H9 (cell line): ENCODE measurements at regions not wholly inside any gene's neighbourhood (a gene's known extent, or its start where the extent isn't known, plus 50 kb on each side); places are given as distances from the start of the nearest gene placed in this dataset.

Experiments used
- DNase-seq: peaks from one replicate; pipeline ENCODE4 v3.0.0-alpha.2; 2017
- H2AFZ ChIP-seq: one replicate; pipeline ENCODE4 v1.6.1; 2013; ENCODE audit warnings: mild to moderate bottlenecking, low read length, control low read depth, moderate library complexity
- H2AK5ac ChIP-seq: 2 replicates; pipeline ENCODE4 v1.6.1; 2013; ENCODE audit warnings: low read length, control low read depth, mixed read lengths; ENCODE audit not compliant: insufficient read length
- H2BK120ac ChIP-seq: one replicate; pipeline ENCODE4 v1.6.1; 2013; ENCODE audit warnings: low read depth, mild to moderate bottlenecking, low read length, control low read depth, inconsistent platforms; ENCODE audit not compliant: poor library complexity, severe bottlenecking
- H2BK12ac ChIP-seq: 2 replicates; pipeline ENCODE4 v1.6.1; 2013; ENCODE audit warnings: low read length, control low read depth, mixed read lengths, low read depth; ENCODE audit not compliant: insufficient read length
- H2BK15ac ChIP-seq: 2 replicates; pipeline ENCODE4 v1.6.1; 2013; ENCODE audit warnings: low read depth, low read length, control low read depth
- H2BK20ac ChIP-seq: one replicate; pipeline ENCODE4 v1.6.1; 2013; ENCODE audit warnings: low read depth, mild to moderate bottlenecking, low read length, control low read depth, inconsistent platforms; ENCODE audit not compliant: poor library complexity, severe bottlenecking
- H2BK5ac ChIP-seq: 2 replicates; pipeline ENCODE4 v1.6.1; 2013; ENCODE audit warnings: low read length, control low read depth, mixed read lengths; ENCODE audit not compliant: insufficient read length
- H3K14ac ChIP-seq: 2 replicates; pipeline ENCODE4 v1.6.1; 2013; ENCODE audit warnings: low read length, control low read depth; ENCODE audit not compliant: insufficient read depth
- H3K18ac ChIP-seq: 2 replicates; pipeline ENCODE4 v1.6.1; 2013; ENCODE audit warnings: low read depth, mild to moderate bottlenecking, mixed read lengths, low read length, control low read depth; ENCODE audit not compliant: insufficient read length
- H3K23ac ChIP-seq: 2 replicates; pipeline ENCODE4 v1.6.1; 2013; ENCODE audit warnings: low read length, control low read depth, mixed read lengths, low read depth; ENCODE audit not compliant: insufficient read length
- H3K23me2 ChIP-seq: 2 replicates; pipeline ENCODE4 v1.6.1; 2013; ENCODE audit warnings: low read depth, mild to moderate bottlenecking, mixed read lengths, low read length, control low read depth; ENCODE audit not compliant: insufficient read length, poor library complexity, severe bottlenecking
- H3K27ac ChIP-seq: 2 replicates; pipeline ENCODE4 v1.5.1; 2013; ENCODE audit warnings: low read length, control low read depth, mixed read lengths, low read depth; ENCODE audit not compliant: insufficient read length
- H3K27me3 ChIP-seq: 2 replicates; pipeline ENCODE4 v1.6.1; 2013; ENCODE audit warnings: low read length, control low read depth, inconsistent platforms; ENCODE audit not compliant: insufficient read depth
- H3K4ac ChIP-seq: 2 replicates; pipeline ENCODE4 v1.6.1; 2013; ENCODE audit warnings: low read depth, mild to moderate bottlenecking, control low read depth, inconsistent platforms, low read length, moderate library complexity
- H3K4me1 ChIP-seq: 2 replicates; pipeline ENCODE4 v1.6.1; 2013; ENCODE audit warnings: low read length, control low read depth, inconsistent platforms; ENCODE audit not compliant: insufficient read depth
- H3K4me2 ChIP-seq: 2 replicates; pipeline ENCODE4 v1.6.1; 2013; ENCODE audit warnings: low read length, control low read depth, mixed read lengths; ENCODE audit not compliant: insufficient read length, insufficient read depth
- H3K56ac ChIP-seq: 2 replicates; pipeline ENCODE4 v1.6.1; 2013; ENCODE audit warnings: low read depth, mild to moderate bottlenecking, mixed read lengths, low read length, control low read depth; ENCODE audit not compliant: insufficient read length
- H3K79me1 ChIP-seq: 2 replicates; pipeline ENCODE4 v1.6.1; 2013; ENCODE audit warnings: low read depth, mild to moderate bottlenecking, moderate library complexity, low read length, control low read depth, inconsistent platforms; ENCODE audit not compliant: insufficient read depth, poor library complexity, severe bottlenecking
- H3K79me2 ChIP-seq: 2 replicates; pipeline ENCODE4 v1.6.1; 2013; ENCODE audit warnings: low read length, control low read depth, inconsistent platforms; ENCODE audit not compliant: insufficient read depth
- H3K9ac ChIP-seq: 2 replicates; pipeline ENCODE4 v1.6.1; 2013; ENCODE audit warnings: low read length, control low read depth, mixed read lengths; ENCODE audit not compliant: insufficient read length; ENCODE audit errors: extremely low read depth
- H3K9me3 ChIP-seq: one replicate; pipeline ENCODE4 v1.6.1; 2013; ENCODE audit warnings: low read depth, low read length, inconsistent platforms; ENCODE audit not compliant: control insufficient read depth
- H3T11ph ChIP-seq: one replicate; pipeline ENCODE4 v1.6.1; 2013; ENCODE audit warnings: mild to moderate bottlenecking, low read length, control low read depth, inconsistent platforms
- H4K20me1 ChIP-seq: one replicate; pipeline ENCODE4 v1.6.1; 2013; ENCODE audit not compliant: control insufficient read depth, insufficient read length, insufficient read depth
- H4K5ac ChIP-seq: 2 replicates; pipeline ENCODE4 v1.6.1; 2013; ENCODE audit warnings: low read depth, mild to moderate bottlenecking, mixed read lengths, low read length, control low read depth; ENCODE audit not compliant: insufficient read length
- H4K8ac ChIP-seq: replicated peaks from 2 replicates; pipeline ENCODE4 v1.6.1; 2013; ENCODE audit warnings: low read length, control low read depth, mixed read lengths, low read depth; ENCODE audit not compliant: insufficient read length
- H4K91ac ChIP-seq: 2 replicates; pipeline ENCODE4 v1.6.1; 2013; ENCODE audit warnings: low read depth, mild to moderate bottlenecking, moderate library complexity, mixed read lengths, low read length, control low read depth; ENCODE audit not compliant: insufficient read length
- H3K27ac Mint-ChIP-seq, 3 experiments: 2 replicates in 2 of 3; 3 replicates in 1 of 3; pipeline ENCODE4 v1.8.0; 2020 to 2021; ENCODE audit warnings: mixed read lengths in 3 of 3, mild to moderate bottlenecking in 1 of 3, moderate library complexity in 1 of 3
- H3K27me3 Mint-ChIP-seq: 2 replicates; pipeline ENCODE4 v1.8.0; 2021; ENCODE audit warnings: low read depth, mild to moderate bottlenecking, moderate library complexity, mixed read lengths
- H3K36me3 Mint-ChIP-seq, 3 experiments: 2 replicates in 2 of 3; 3 replicates in 1 of 3; pipeline ENCODE4 v1.8.0; 2020 to 2021; ENCODE audit warnings: low read depth in 3 of 3, mixed read lengths in 3 of 3; ENCODE audit not compliant: insufficient read depth in 1 of 3
- H3K4me1 Mint-ChIP-seq, 2 experiments: 2 replicates each; pipeline ENCODE4 v1.8.0; 2020; ENCODE audit warnings: mixed read lengths in 2 of 2
- H3K4me3 Mint-ChIP-seq, 2 experiments: 2 replicates in 1 of 2; 3 replicates in 1 of 2; pipeline ENCODE4 v1.8.0; 2020 to 2021; ENCODE audit warnings: mild to moderate bottlenecking in 2 of 2, mixed read lengths in 2 of 2, moderate library complexity in 1 of 2
- H3K9me3 Mint-ChIP-seq, 2 experiments: 2 replicates in 1 of 2; 3 replicates in 1 of 2; pipeline ENCODE4 v1.8.0; 2020; ENCODE audit warnings: mild to moderate bottlenecking in 2 of 2, mixed read lengths in 2 of 2, moderate library complexity in 1 of 2
- CTCF ChIP-seq: fragments of 200-600 bp; sonication (generic); conservative IDR thresholded peaks from 3 replicates; pipeline ENCODE4 v1.8.0; 2021; ENCODE audit warnings: antibody characterized with exemption, mild to moderate bottlenecking
- WGBS: extraction: QIAGEN DNeasy Blood & Tissue Kit; methylation state at CpG from one replicate; pipeline ENCODE4 v1.1.7; 2013; ENCODE audit warnings: missing lambda C conversion rate, low lambda C conversion rate, mixed read lengths; ENCODE audit not compliant: insufficient read length; ENCODE audit errors: extremely low coverage; 5-methylcytosine and 5-hydroxymethylcytosine counted together

- no peak for DNase-seq
- H2AK5ac ChIP-seq: no peak overlapping the region
Observed at GRCh38 chr2:100691846-100692245, 128.1 kb upstream of the NPAS2 start.

More at GRCh38 chr2:100691846-100692245, 128.1 kb upstream of the NPAS2 start:
- Histone ChIP-seq H3K4ac (no peak overlapping the region), H3K23ac (no peak overlapping the region), H2AFZ (no peak overlapping the region), H2BK120ac (no peak overlapping the region), H3K27me3 (no peaks in the 10 kb centered on the region), H3K79me2 (no peaks in the 10 kb centered on the region), H3K4me2 (no peak overlapping the region), H3K27ac (no peak overlapping the region), H3K56ac (no peak overlapping the region), H2BK12ac (no peak overlapping the region), H2BK15ac (no peak overlapping the region), H4K20me1 (no peaks in the 10 kb centered on the region), H3K14ac (no peak overlapping the region), H4K5ac (no peak overlapping the region), H3K9me3 (no peaks in the 10 kb centered on the region), H2BK20ac (no peak overlapping the region), H4K8ac (no peak overlapping the region), H3K9ac (no peak overlapping the region), H3K79me1 (no peaks in the 10 kb centered on the region), H4K91ac (no peak overlapping the region), H2BK5ac (no peak overlapping the region), H3K23me2 (no peaks in the 10 kb centered on the region), H3T11ph (no peak overlapping the region), H3K18ac (no peak overlapping the region), H3K4me1 (peaks cover 2% of the 10 kb centered on the region; the same call in 1 of the 2 replicates)
- no CpG with 5 or more reads among the region's 3 CpGs for WGBS
- Mint-ChIP-seq H3K36me3 (peaks cover 0 to 4% (median 3%) of the 10 kb centered on the region in 3 experiments; a peak in 1 of 7 replicates), H3K27ac (no peak overlapping the region), H3K4me3 (no peak overlapping the region), H3K9me3 (peaks cover 9 to 20% of the 10 kb centered on the region in 2 experiments), H3K27me3 (no peaks in the 10 kb centered on the region), H3K4me1 (peaks cover 7 to 11% of the 10 kb centered on the region in 2 experiments)
- no peak for TF ChIP-seq CTCF
